SU-DHL-6 (cell line): ENCODE measurements at regions not wholly inside any gene's neighbourhood (a gene's known extent, or its start where the extent isn't known, plus 50 kb on each side); places are given as distances from the start of the nearest gene placed in this dataset.

ENCODE experiments used
- CTCF ChIP-seq: fragments of 200-600 bp; sonication (generic); IDR thresholded peaks from one replicate; pipeline ENCODE4 v1.5.1; 2017; ENCODE audit warnings: antibody characterized with exemption, mild to moderate bottlenecking, low read length, moderate library complexity; ENCODE audit not compliant: insufficient read depth, poor library complexity, severe bottlenecking
- EZH2phosphoT487 ChIP-seq: fragments of 200-600 bp; sonication (generic), shearing (Covaris generic); conservative IDR thresholded peaks from 2 replicates; pipeline ENCODE4 v1.6.1; 2018; ENCODE audit warnings: mild to moderate bottlenecking, antibody characterized with exemption, low read length, moderate library complexity, mixed read lengths

- TF ChIP-seq CTCF (no peak), EZH2phosphoT487 (no peak)
These were observed 277.8 kb upstream of the FOXF1 start for GRCh38 chr16:86232496-86232895.
